ENCODE measurements at regions not wholly inside any gene's neighbourhood (a gene's known extent, or its start where the extent isn't known, plus 50 kb on each side); places are given as distances from the start of the nearest gene placed in this dataset.

GRCh38 chr1:216847397-216848036 is 124.3 kb upstream of the ESRRG start:
- H3K9me3 ChIP-seq: no peaks in the 10 kb centered on the region
- no peaks in the 10 kb centered on the region for H3K4me1 ChIP-seq
- intact Hi-C loops (cut with DNase I; ENCODE audit: low total_unique reads) (no loop called here), in situ Hi-C loops (cut with MboI; ENCODE audit: low pct_ligation_motif_present in 1 of 4, low pct_unique_long_range_greater_than_20kb in 1 of 4, low sequenced_read_pairs in 3 of 4) (no loop called here)
- no peaks in the 10 kb centered on the region for H3K27me3 ChIP-seq
- H3K4me3 ChIP-seq: no peak overlapping the region
- TF ChIP-seq POLR2AphosphoS5 (IDR thresholded peaks at IDR 0.05) (no peak), CTCF (IDR thresholded peaks at IDR 0.05) (no peak), EP300 (IDR thresholded peaks at IDR 0.05; ENCODE audit: low read depth) (no peak), POLR2A (IDR thresholded peaks at IDR 0.05) (no peak)
- H3K36me3 ChIP-seq: no peaks in the 10 kb centered on the region
- DNase-seq: no peak
- no peak overlapping the region for H3K27ac ChIP-seq
- 79 to 84% methylated on average over 6 of the region's 6 CpGs for WGBS, 2 donors (ENCODE audit: low coverage in 1 of 2)

DNA sequence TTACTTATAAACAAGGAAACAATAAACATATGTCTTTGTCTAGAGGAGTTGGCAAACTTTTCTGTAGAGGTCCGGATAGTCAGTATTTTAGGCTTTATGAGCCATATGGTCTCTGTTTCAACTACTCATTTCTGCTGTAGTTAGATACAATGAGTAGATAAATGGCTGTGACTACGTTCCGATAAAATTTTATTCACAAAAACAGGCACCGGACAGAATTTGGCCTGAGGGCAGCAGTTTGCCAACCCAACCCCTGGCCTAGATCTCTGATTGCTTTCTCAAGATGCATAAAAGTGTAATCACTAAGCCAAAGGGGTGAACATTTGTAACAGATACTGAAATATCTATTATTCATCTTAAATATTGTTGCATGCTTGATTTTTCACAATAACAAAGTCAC is 123.1 kb upstream of the ESRRG start:
- Histone ChIP-seq H3K36me3 (no peaks in the 10 kb centered on the region), H3K9me3 (no peaks in the 10 kb centered on the region), H3K27me3 (no peaks in the 10 kb centered on the region), H3K4me3 (no peak overlapping the region), H3K4me1 (no peaks in the 10 kb centered on the region), H3K27ac (no peak overlapping the region)
- intact Hi-C loops (cut with DNase I; ENCODE audit: low total_unique reads): no loop called here
- 86 to 88% methylated on average over 4 of the region's 4 CpGs for WGBS, 2 donors (ENCODE audit: low coverage in 1 of 2)
- DNase-seq: no peak
- TF ChIP-seq EP300 (IDR thresholded peaks at IDR 0.05; ENCODE audit: low read depth): no peak
- no peak for TF ChIP-seq POLR2A (IDR thresholded peaks at IDR 0.05)
- no peak for TF ChIP-seq POLR2AphosphoS5 (IDR thresholded peaks at IDR 0.05)
- no peak for TF ChIP-seq CTCF (IDR thresholded peaks at IDR 0.05)
- in situ Hi-C loops (cut with MboI; ENCODE audit: low pct_ligation_motif_present in 1 of 4, low pct_unique_long_range_greater_than_20kb in 1 of 4, low sequenced_read_pairs in 3 of 4): no loop called here

- Histone ChIP-seq H3K27me3 (no peaks in the 10 kb centered on the region), H3K9me3 (no peaks in the 10 kb centered on the region), H3K4me1 (no peaks in the 10 kb centered on the region), H3K4me3 (no peak overlapping the region), H3K36me3 (no peaks in the 10 kb centered on the region), H3K27ac (no peak overlapping the region)
- in situ Hi-C loops (cut with MboI; ENCODE audit: low pct_ligation_motif_present in 1 of 4, low pct_unique_long_range_greater_than_20kb in 1 of 4, low sequenced_read_pairs in 3 of 4): no loop called here
- TF ChIP-seq CTCF (IDR thresholded peaks at IDR 0.05) (no peak), POLR2A (IDR thresholded peaks at IDR 0.05) (no peak), POLR2AphosphoS5 (IDR thresholded peaks at IDR 0.05) (no peak), EP300 (IDR thresholded peaks at IDR 0.05; ENCODE audit: low read depth) (no peak)
- DNase-seq: no peak
- intact Hi-C loops (cut with DNase I; ENCODE audit: low total_unique reads): loop anchor here (5.0 kb wide), 1 partner anchor 729 kb away; no protein-coding TSS in a partner anchor
- WGBS, 2 donors (ENCODE audit: low coverage in 1 of 2): 94 to 98% methylated on average over 4 to 5 of the region's 5 CpGs
Measured at GRCh38 chr1:216843409-216843808, 120.2 kb upstream of the ESRRG start.

- intact Hi-C loops (cut with DNase I; ENCODE audit: low total_unique reads): loop anchor here (5.0 kb wide), 1 partner anchor 731 kb away; no protein-coding TSS in a partner anchor
- 65 to 76% methylated on average over 3 of the region's 3 CpGs for WGBS, 2 donors (ENCODE audit: low coverage in 1 of 2)
- no peaks in the 10 kb centered on the region for H3K27me3 ChIP-seq
- H3K4me1 ChIP-seq: no peaks in the 10 kb centered on the region
- in situ Hi-C loops (cut with MboI; ENCODE audit: low pct_ligation_motif_present in 1 of 4, low pct_unique_long_range_greater_than_20kb in 1 of 4, low sequenced_read_pairs in 3 of 4): no loop called here
- no peaks in the 10 kb centered on the region for H3K9me3 ChIP-seq
- H3K27ac ChIP-seq: no peak overlapping the region
- DNase-seq: no peak
- H3K36me3 ChIP-seq: no peaks in the 10 kb centered on the region
- no peak for TF ChIP-seq CTCF (IDR thresholded peaks at IDR 0.05)
- TF ChIP-seq POLR2A (IDR thresholded peaks at IDR 0.05): no peak
- TF ChIP-seq POLR2AphosphoS5 (IDR thresholded peaks at IDR 0.05): no peak
- TF ChIP-seq EP300 (IDR thresholded peaks at IDR 0.05; ENCODE audit: low read depth): no peak
- no peak overlapping the region for H3K4me3 ChIP-seq
Measured at GRCh38 chr1:216841165-216841564, 117.9 kb upstream of the ESRRG start.
